Small intestine (tissue), 7 donors: ENCODE measurements at regions not wholly inside any gene's neighbourhood (a gene's known extent, or its start where the extent isn't known, plus 50 kb on each side); places are given as distances from the start of the nearest gene placed in this dataset.

ENCODE experiments used
- DNase-seq, 2 donors: peaks; one replicate each; pipeline versions ENCODE4 v3.0.0 to v3.0.0-alpha.2; 2013
- FAIRE-seq: peaks from 2 replicates; lab custom pipeline; 2012; peaks lifted over from hg19 to GRCh38; lab: Jason Lieb, UNC
- H3K27ac ChIP-seq, 3 donors: one replicate each; pipeline ENCODE4 v1.5.1; 2013; ENCODE audit warnings: low read length in 2 of 3, mild to moderate bottlenecking in 2 of 3, control low read depth in 1 of 3, inconsistent platforms in 1 of 3, low read depth in 1 of 3, moderate library complexity in 1 of 3
- H3K27me3 ChIP-seq, 3 donors: one replicate each; pipeline ENCODE4 v1.6.1; 2013; ENCODE audit warnings: low read length in 3 of 3, inconsistent platforms in 1 of 3; ENCODE audit not compliant: control insufficient read depth in 3 of 3, insufficient read depth in 3 of 3
- H3K36me3 ChIP-seq, 3 donors: one replicate each; pipeline ENCODE4 v1.6.1; 2013; ENCODE audit warnings: low read length in 3 of 3, inconsistent platforms in 1 of 3, low read depth in 1 of 3, mild to moderate bottlenecking in 1 of 3, moderate library complexity in 1 of 3; ENCODE audit not compliant: control insufficient read depth in 3 of 3, insufficient read depth in 2 of 3
- H3K4me1 ChIP-seq, 3 donors: one replicate each; pipeline ENCODE4 v1.6.1; 2013; ENCODE audit warnings: low read length in 2 of 3, inconsistent platforms in 1 of 3, low read depth in 1 of 3, mild to moderate bottlenecking in 1 of 3, moderate library complexity in 1 of 3; ENCODE audit not compliant: control insufficient read depth in 3 of 3, insufficient read depth in 2 of 3
- H3K4me3 ChIP-seq, 3 donors: one replicate each; pipeline ENCODE4 v1.5.1; 2013; ENCODE audit warnings: low read length in 3 of 3, control low read depth in 1 of 3, inconsistent platforms in 1 of 3, low read depth in 1 of 3, mild to moderate bottlenecking in 1 of 3, moderate library complexity in 1 of 3
- H3K9me3 ChIP-seq, 2 donors: one replicate each; pipeline ENCODE4 v1.6.1; 2013; ENCODE audit warnings: low read depth in 1 of 2, low read length in 1 of 2; ENCODE audit not compliant: control insufficient read depth in 2 of 2, insufficient read depth in 1 of 2
- WGBS, 3 donors: extraction: QIAGEN DNeasy Blood & Tissue Kit; methylation state at CpG; one replicate each; pipeline ENCODE4 v1.1.7; 2013; 5-methylcytosine and 5-hydroxymethylcytosine counted together
- donor health status: healthy with polysubstance abuse.
- donor health status: control.
- donor health status: control.
- donor health status: Bipolar disorder and iron deficiency.
- donor health status: healthy.

GRCh38 chr2:200179151-200179550 lies 127.3 kb upstream of the SPATS2L start:
- no peak for DNase-seq
- peaks cover 0 to 1% of the 10 kb centered on the region in 2 donors for H3K9me3 ChIP-seq
- H3K4me3 ChIP-seq = no peak overlapping the region
- FAIRE-seq = no peak
- no peak overlapping the region for H3K27ac ChIP-seq
- no peaks in the 10 kb centered on the region for H3K27me3 ChIP-seq
- no peaks in the 10 kb centered on the region for H3K4me1 ChIP-seq
- WGBS, 3 donors = 55 to 74% (median 72%) methylated on average over 6 of the region's 6 CpGs
- no peaks in the 10 kb centered on the region for H3K36me3 ChIP-seq

GRCh38 chr2:200180943-200181342 lies 125.5 kb upstream of the SPATS2L start:
- H3K4me3 ChIP-seq = no peak overlapping the region
- no peaks in the 10 kb centered on the region for H3K27me3 ChIP-seq
- DNase-seq (no peak), FAIRE-seq (no peak)
- H3K27ac ChIP-seq = no peak overlapping the region
- no peaks in the 10 kb centered on the region for H3K9me3 ChIP-seq
- no peaks in the 10 kb centered on the region for H3K4me1 ChIP-seq
- no peaks in the 10 kb centered on the region for H3K36me3 ChIP-seq
- 82 to 98% (median 90%) methylated on average over 3 of the region's 3 CpGs for WGBS, 3 donors

GRCh38 chr2:200181755-200182154 lies 124.7 kb upstream of the SPATS2L start:
- H3K27me3 ChIP-seq = no peaks in the 10 kb centered on the region
- H3K4me1 ChIP-seq = no peaks in the 10 kb centered on the region
- no peak overlapping the region for H3K4me3 ChIP-seq
- FAIRE-seq = no peak
- H3K36me3 ChIP-seq = no peaks in the 10 kb centered on the region
- WGBS, 3 donors = 54 to 77% (median 70%) methylated on average over 5 of the region's 5 CpGs
- H3K27ac ChIP-seq = no peak overlapping the region
- no peak for DNase-seq
- no peaks in the 10 kb centered on the region for H3K9me3 ChIP-seq

GRCh38 chr2:200184748-200185627 lies 121.5 kb upstream of the SPATS2L start:
- no peaks in the 10 kb centered on the region for H3K36me3 ChIP-seq
- DNase-seq (no peak), FAIRE-seq (no peak)
- no peaks in the 10 kb centered on the region for H3K9me3 ChIP-seq
- H3K4me3 ChIP-seq = no peak overlapping the region
- H3K4me1 ChIP-seq = no peaks in the 10 kb centered on the region
- WGBS, 3 donors = 54 to 65% (median 63%) methylated on average over 8 of the region's 8 CpGs
- no peak overlapping the region for H3K27ac ChIP-seq
- no peaks in the 10 kb centered on the region for H3K27me3 ChIP-seq

GRCh38 chr2:200185628-200186000 lies 120.9 kb upstream of the SPATS2L start:
- DNase-seq (no peak), FAIRE-seq (no peak)
- Histone ChIP-seq H3K4me3 (no peak overlapping the region), H3K27me3 (no peaks in the 10 kb centered on the region), H3K36me3 (no peaks in the 10 kb centered on the region), H3K27ac (no peak overlapping the region), H3K4me1 (no peaks in the 10 kb centered on the region), H3K9me3 (no peaks in the 10 kb centered on the region)
- WGBS, 3 donors = 76 to 83% (median 82%) methylated on average over 5 of the region's 5 CpGs

- no peak for DNase-seq
- FAIRE-seq = no peak
- no peak overlapping the region for H3K27ac ChIP-seq
- no peak overlapping the region for H3K4me3 ChIP-seq
- H3K27me3 ChIP-seq = no peaks in the 10 kb centered on the region
- WGBS, 3 donors = 73 to 88% (median 86%) methylated on average over 1 of the region's 1 CpG
- H3K4me1 ChIP-seq = no peaks in the 10 kb centered on the region
- H3K36me3 ChIP-seq = no peaks in the 10 kb centered on the region
- no peaks in the 10 kb centered on the region for H3K9me3 ChIP-seq
Observed at GRCh38 chr2:200186002-200186401, 120.5 kb upstream of the SPATS2L start.

- no peaks in the 10 kb centered on the region for H3K4me1 ChIP-seq
- no peaks in the 10 kb centered on the region for H3K27me3 ChIP-seq
- H3K36me3 ChIP-seq = no peaks in the 10 kb centered on the region
- H3K9me3 ChIP-seq = no peaks in the 10 kb centered on the region
- 76 to 84% (median 83%) methylated on average over 3 of the region's 3 CpGs for WGBS, 3 donors
- no peak overlapping the region for H3K27ac ChIP-seq
- no peak for DNase-seq
- H3K4me3 ChIP-seq = no peak overlapping the region
- no peak for FAIRE-seq
Observed at GRCh38 chr2:200188876-200189275, 117.6 kb upstream of the SPATS2L start.

- no peaks in the 10 kb centered on the region for H3K9me3 ChIP-seq
- no peaks in the 10 kb centered on the region for H3K36me3 ChIP-seq
- H3K4me1 ChIP-seq = no peaks in the 10 kb centered on the region
- FAIRE-seq (no peak), DNase-seq (no peak)
- WGBS, 3 donors = 63 to 76% (median 70%) methylated on average over 2 of the region's 2 CpGs
- no peak overlapping the region for H3K27ac ChIP-seq
- no peaks in the 10 kb centered on the region for H3K27me3 ChIP-seq
- H3K4me3 ChIP-seq = no peak overlapping the region
Observed at GRCh38 chr2:200189964-200190363, 116.5 kb upstream of the SPATS2L start.

- Histone ChIP-seq H3K27ac (no peak overlapping the region), H3K9me3 (no peaks in the 10 kb centered on the region), H3K4me1 (no peaks in the 10 kb centered on the region), H3K36me3 (no peaks in the 10 kb centered on the region), H3K27me3 (no peaks in the 10 kb centered on the region), H3K4me3 (no peak overlapping the region)
- DNase-seq (no peak), FAIRE-seq (no peak)
- WGBS, 3 donors = 83 to 87% (median 84%) methylated on average over 3 of the region's 3 CpGs
Observed at GRCh38 chr2:200193331-200193730, 113.2 kb upstream of the SPATS2L start.
